Neural crest cell (in vitro differentiated cells): ENCODE measurements at regions not wholly inside any gene's neighbourhood (a gene's known extent, or its start where the extent isn't known, plus 50 kb on each side); places are given as distances from the start of the nearest gene placed in this dataset.

ENCODE experiments used
- DNase-seq: peaks from one replicate; pipeline ENCODE4 v3.0.0; 2021; ENCODE audit warnings: low read depth, mixed read lengths, low spot score
- H3K27ac Mint-ChIP-seq: one replicate; pipeline ENCODE4 v1.8.0; 2021; ENCODE audit warnings: mild to moderate bottlenecking, mixed read lengths; ENCODE audit not compliant: unreplicated experiment
- H3K27me3 Mint-ChIP-seq: 2 replicates; pipeline ENCODE4 v1.8.0; 2021; ENCODE audit warnings: low read depth, mild to moderate bottlenecking, mixed read lengths
- H3K36me3 Mint-ChIP-seq: 2 replicates; pipeline ENCODE4 v1.8.0; 2021; ENCODE audit warnings: low read depth, mild to moderate bottlenecking, mixed read lengths
- H3K4me1 Mint-ChIP-seq: 2 replicates; pipeline ENCODE4 v1.8.0; 2021; ENCODE audit warnings: mixed read lengths
- H3K4me3 Mint-ChIP-seq: one replicate; pipeline ENCODE4 v1.8.0; 2021; ENCODE audit warnings: mild to moderate bottlenecking, mixed read lengths
- H3K9me3 Mint-ChIP-seq: 2 replicates; pipeline ENCODE4 v1.8.0; 2021; ENCODE audit warnings: mixed read lengths
- TF ChIP-seq, protein P1 (sequence below): fragments of 200-600 bp; sonication (generic); conservative IDR thresholded peaks from 2 replicates; pipeline ENCODE4 v1.5.0; 2021; ENCODE audit warnings: antibody characterized with exemption, mild to moderate bottlenecking

DNA sequence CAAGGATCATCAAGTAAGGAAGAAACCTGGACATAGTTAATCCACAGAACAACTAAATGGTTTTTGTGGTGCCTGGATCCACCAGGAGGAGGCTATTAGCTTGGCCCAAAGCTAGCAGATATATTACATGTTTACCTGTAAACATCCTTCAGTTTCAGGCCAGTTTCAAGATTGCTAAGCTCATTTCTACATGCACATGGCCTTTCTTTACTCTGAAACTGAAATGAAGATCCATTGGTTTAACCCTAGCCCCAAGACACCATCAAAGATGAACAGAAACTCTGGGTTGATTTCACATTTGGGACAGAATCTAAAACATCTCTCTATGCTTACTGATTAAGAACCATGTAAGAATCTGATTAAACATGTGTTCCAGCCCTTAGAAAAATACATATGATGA, 611.8 kb downstream of the TLE1 start:
- Mint-ChIP-seq H3K4me1 (peaks cover 4% of the 10 kb centered on the region), H3K27me3 (no peaks in the 10 kb centered on the region), H3K9me3 (peaks cover 3% of the 10 kb centered on the region), H3K27ac (no peak overlapping the region), H3K4me3 (no peak overlapping the region), H3K36me3 (no peaks in the 10 kb centered on the region)
- DNase-seq, result no peak
- TF ChIP-seq, protein P1, sequence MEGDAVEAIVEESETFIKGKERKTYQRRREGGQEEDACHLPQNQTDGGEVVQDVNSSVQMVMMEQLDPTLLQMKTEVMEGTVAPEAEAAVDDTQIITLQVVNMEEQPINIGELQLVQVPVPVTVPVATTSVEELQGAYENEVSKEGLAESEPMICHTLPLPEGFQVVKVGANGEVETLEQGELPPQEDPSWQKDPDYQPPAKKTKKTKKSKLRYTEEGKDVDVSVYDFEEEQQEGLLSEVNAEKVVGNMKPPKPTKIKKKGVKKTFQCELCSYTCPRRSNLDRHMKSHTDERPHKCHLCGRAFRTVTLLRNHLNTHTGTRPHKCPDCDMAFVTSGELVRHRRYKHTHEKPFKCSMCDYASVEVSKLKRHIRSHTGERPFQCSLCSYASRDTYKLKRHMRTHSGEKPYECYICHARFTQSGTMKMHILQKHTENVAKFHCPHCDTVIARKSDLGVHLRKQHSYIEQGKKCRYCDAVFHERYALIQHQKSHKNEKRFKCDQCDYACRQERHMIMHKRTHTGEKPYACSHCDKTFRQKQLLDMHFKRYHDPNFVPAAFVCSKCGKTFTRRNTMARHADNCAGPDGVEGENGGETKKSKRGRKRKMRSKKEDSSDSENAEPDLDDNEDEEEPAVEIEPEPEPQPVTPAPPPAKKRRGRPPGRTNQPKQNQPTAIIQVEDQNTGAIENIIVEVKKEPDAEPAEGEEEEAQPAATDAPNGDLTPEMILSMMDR, result no peak

DNA sequence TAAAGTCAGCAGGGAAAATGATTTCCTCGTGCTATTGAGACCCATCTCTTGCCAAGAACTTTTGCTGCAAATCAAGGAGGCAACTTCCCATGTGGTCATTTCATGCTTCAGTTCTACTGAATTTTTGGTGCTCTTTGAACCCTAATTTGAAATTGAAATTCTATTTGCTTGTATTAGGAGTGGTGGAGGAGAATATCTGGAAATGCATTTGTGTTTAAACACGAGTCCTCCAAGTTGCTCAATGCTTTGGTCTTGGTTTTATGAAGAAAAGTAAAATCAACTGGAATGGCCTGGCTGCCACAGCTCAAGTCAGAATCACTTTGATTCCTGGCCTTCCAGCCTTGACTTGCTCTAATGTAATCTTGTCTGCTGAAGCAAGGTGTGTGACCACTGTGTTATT, 613.2 kb downstream of the TLE1 start:
- DNase-seq, result no peak
- TF ChIP-seq, protein P1, result no peak
- Mint-ChIP-seq H3K4me3 (no peak overlapping the region), H3K9me3 (peaks cover under 1% of the 10 kb centered on the region), H3K27me3 (no peaks in the 10 kb centered on the region), H3K4me1 (peaks cover 4% of the 10 kb centered on the region), H3K27ac (no peak overlapping the region), H3K36me3 (no peaks in the 10 kb centered on the region)

DNA sequence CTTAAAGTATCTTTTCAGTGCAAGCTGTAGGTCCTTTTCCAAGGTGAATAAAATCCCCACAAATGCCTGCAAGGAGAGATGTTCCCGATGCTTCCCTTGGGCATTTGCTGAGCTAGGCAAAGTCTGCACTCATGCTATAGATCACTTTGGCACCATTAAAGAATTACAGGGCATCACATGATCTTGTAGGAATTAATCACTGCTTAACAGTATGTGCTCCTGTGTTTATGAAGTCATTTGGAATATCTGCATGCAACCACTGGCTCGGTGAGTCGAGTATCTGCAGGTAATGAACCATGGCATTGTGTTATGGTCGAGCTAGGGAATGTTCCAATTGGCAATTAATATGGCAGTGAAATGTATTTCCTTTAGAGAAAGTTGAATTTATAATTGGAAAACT, 615.1 kb downstream of the TLE1 start:
- H3K36me3 Mint-ChIP-seq, result no peaks in the 10 kb centered on the region
- H3K9me3 Mint-ChIP-seq, result no peaks in the 10 kb centered on the region
- no peaks in the 10 kb centered on the region for H3K27me3 Mint-ChIP-seq
- no peak overlapping the region for H3K4me3 Mint-ChIP-seq
- TF ChIP-seq, protein P1, result no peak
- peaks cover 4% of the 10 kb centered on the region for H3K4me1 Mint-ChIP-seq
- no peak overlapping the region for H3K27ac Mint-ChIP-seq
- DNase-seq, result no peak

DNA sequence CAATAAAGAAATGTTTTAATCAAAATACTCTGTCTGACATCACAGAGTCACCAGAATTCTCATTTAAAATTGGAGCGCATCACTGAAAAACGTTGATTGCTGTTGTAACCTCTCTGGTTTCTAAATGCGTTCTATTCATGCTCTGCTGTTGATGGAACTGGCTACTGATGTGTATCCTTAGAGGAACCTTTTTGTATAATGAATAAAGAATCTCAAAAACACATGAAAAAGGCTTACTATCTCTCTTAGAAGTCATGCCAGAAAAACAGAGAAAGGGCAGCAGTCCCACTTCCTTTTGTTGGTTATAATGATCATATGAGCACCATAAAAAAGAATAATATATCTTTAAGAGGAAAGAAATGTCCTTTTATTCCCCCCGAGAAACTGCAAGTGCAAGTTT, 615.5 kb downstream of the TLE1 start:
- DNase-seq, result no peak
- H3K27ac Mint-ChIP-seq, result no peak overlapping the region
- H3K27me3 Mint-ChIP-seq, result no peaks in the 10 kb centered on the region
- no peak overlapping the region for H3K4me3 Mint-ChIP-seq
- no peaks in the 10 kb centered on the region for H3K9me3 Mint-ChIP-seq
- no peaks in the 10 kb centered on the region for H3K36me3 Mint-ChIP-seq
- TF ChIP-seq, protein P1, result no peak
- H3K4me1 Mint-ChIP-seq, result peaks cover 4% of the 10 kb centered on the region

DNA sequence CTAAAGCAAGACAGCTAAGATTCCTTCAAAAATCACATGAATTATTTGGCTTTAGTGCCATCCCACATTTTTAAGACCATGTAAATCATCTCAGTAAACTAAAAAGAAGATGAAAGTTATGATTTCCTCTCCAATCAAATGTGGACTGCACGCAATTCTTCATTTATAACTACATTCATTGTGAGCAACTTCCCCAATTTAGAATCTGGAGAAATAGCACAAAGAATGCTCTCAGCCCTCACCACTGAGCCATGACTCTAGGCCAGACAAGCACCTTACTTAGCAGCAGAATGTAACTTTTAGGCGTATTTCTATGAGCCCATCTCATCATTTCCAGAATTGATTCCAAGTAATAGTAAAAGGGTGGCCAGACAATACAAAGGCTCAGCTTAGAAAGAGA, 616.6 kb downstream of the TLE1 start:
- no peak for DNase-seq
- TF ChIP-seq, protein P1, result no peak
- Mint-ChIP-seq H3K9me3 (peaks cover 1% of the 10 kb centered on the region), H3K27me3 (no peaks in the 10 kb centered on the region), H3K36me3 (peaks cover 2% of the 10 kb centered on the region), H3K27ac (no peak overlapping the region), H3K4me3 (no peak overlapping the region), H3K4me1 (peaks cover 4% of the 10 kb centered on the region)

DNA sequence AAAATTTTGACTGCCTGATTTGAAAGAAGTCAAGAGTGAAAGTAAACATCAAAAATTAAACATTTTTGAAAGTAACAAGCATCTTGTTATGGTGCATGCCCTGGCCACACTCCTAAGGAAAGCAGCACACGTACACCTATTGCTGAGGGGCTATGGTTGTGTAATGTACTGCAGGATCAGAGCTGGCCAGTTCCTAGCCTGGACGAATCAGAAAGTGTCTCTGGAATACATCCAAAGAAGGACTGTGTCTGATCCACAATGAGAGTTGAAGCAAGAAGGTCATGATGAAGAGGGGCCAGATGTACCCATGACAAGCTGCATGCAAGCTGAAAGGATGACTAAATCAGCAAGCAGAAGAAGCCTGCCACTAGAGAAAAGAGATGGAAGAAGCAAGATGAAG, 618.2 kb downstream of the TLE1 start:
- no peaks in the 10 kb centered on the region for H3K27me3 Mint-ChIP-seq
- no peak for DNase-seq
- H3K36me3 Mint-ChIP-seq, result peaks cover 2% of the 10 kb centered on the region
- TF ChIP-seq, protein P1, result no peak
- peaks cover 6% of the 10 kb centered on the region for H3K9me3 Mint-ChIP-seq
- no peak overlapping the region for H3K27ac Mint-ChIP-seq
- peaks cover 4% of the 10 kb centered on the region for H3K4me1 Mint-ChIP-seq
- no peak overlapping the region for H3K4me3 Mint-ChIP-seq
